Inferior parietal cortex (tissue), 1 donor: ENCODE measurements at regions not wholly inside any gene's neighbourhood (a gene's known extent, or its start where the extent isn't known, plus 50 kb on each side); places are given as distances from the start of the nearest gene placed in this dataset.

Experiments used
- DNase-seq: peaks from one replicate; pipeline ENCODE4 v3.0.0-alpha.2; 2016; ENCODE audit errors: extremely low spot score

DNA sequence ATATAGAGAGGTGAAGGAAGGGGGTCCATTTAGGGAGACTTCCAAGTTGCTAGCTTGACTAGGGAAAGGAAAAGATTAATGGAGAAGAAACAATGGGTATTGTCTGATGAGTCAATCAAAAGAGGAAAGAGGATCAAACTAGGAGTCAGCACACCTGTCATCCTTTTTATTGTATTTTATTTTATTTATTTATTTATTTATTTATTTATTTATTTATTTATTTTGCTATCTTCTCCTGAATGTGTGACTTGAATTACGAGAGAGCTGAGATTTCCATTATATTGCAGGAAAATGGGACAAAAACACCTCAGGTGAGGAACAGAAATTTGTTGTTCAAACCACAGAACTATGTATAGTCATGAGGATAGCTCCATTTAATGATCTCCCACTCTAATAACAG is 58.9 kb downstream of the NUDT11 start:
- DNase-seq, result no peak

DNA sequence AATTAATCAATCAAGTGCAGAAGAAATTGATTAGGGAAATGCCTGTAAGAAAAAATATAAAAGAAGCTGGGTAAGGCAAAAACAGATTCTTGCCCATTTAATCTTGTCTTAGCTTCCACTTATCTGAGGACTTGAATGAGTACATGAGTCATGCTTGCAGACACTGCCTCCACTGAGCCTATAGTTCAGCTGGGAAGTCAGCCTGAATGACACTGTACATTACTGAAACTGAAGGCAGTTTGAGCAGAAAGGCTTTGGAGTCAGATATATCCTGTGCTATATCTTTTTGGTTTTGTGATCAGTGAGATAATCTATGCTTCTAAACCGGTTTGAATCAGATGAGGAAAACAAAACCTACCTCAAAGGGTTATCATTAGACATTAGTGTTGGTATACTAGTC is 61.3 kb downstream of the NUDT11 start:
- DNase-seq, result no peak

DNA sequence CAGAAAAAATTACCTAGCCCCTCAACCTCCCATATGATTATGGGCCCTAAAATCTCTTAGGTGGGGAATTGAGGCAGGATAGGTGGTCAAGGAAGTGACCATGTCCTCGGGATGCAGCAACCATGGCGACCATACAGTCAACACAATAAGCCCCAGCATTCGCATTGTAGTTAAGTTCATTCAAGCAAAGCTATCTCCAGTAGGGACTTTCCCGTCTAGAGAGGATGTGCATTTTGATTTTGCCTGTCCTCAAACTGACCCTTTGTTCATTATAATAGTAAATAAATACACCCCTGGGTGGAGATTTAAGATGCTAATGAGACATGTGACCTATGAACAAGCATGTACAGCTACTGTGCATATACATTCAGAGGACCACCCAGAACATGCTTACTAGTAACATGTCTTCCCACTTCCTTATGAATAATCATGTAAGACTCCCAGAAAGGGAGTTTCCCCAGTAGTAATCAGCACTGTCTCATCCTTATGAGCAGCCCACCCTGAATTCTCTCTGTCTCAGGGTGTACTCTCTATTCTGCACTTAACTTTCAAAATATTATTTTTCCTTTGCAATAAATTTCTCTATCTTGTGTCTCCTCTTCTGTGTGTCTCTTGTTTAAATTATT is 74.3 kb downstream of the NUDT11 start:
- DNase-seq, result no peak

DNA sequence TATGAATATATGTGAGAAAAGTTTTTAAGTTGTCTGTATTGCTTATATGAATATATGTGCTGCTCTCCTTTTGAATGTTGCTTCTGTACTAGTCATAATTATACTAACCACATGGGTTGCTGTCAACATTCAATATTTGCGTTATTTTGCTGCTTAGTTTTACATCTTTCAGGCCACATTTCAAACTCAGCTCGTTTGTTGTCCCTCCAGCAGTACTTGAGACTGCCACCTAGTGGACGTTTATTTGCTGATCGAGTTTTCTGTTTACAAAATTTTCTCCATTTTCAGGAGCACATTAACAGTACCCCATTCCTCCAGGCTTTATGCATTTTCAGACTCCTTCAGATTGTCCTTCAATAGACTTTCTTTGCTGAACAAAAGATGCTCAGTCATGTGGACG is 75.8 kb downstream of the NUDT11 start:
- peak; percentile 53 for DNase-seq

DNA sequence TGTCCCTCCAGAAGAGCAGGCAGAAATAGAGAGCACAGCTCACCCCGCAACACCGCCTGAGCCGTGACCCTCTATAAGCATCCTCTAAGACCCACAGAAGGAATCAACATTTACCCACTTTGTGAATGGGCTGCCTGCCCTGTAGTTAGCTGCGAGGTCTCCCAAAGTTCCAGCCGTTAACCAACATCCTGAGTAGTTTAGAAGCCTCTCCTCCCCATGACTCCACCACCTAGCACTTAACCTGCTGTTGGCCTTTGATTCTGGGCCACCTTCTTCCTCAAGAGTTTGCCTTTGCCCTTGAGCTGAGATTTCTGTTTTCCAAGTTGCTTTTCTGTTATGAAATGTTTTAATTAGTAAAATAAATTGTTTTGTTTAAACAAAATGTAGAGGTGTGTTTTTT is 75.8 kb downstream of the NUDT10 start:
- no peak for DNase-seq

DNA sequence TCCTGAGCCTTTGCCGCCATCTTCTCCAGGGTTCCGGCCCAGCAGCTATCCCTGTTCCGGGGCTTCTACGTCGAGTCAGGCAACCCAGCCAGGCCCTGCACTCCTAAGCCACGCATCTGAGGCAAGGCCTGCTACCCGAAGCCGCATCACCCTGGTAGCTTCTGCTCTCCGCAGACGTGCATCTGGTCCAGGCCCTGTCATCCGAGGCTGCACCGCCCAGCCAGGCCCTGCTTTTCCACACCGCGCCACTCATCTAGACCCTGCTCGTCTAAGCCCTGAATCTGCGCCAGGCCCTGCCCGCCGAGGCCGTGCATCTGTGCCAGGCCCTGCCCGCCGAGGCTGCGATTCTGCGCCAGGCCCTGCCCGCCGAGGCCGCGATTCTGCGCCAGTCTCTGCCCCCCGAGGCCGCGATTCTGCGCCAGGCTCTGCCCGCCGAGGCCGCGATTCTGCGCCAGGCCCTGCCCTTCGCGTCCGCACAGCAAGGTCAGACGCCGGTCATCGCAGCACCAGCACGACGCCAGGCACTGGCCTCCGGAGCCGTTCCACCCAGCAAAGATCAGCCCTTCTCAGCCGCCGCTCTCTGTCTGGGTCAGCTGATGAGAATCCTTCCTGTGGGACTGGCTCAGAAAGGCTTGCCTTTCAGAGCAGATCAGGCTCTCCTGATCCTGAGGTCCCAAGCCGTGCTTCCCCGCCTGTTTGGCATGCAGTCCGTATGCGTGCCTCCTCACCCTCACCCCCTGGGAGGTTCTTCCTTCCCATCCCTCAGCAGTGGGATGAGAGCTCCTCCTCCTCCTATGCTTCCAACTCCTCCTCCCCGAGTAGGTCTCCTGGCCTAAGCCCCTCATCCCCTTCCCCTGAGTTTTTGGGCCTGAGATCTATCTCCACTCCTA is 75.1 kb downstream of the NUDT10 start:
- DNase-seq, result no peak

DNA sequence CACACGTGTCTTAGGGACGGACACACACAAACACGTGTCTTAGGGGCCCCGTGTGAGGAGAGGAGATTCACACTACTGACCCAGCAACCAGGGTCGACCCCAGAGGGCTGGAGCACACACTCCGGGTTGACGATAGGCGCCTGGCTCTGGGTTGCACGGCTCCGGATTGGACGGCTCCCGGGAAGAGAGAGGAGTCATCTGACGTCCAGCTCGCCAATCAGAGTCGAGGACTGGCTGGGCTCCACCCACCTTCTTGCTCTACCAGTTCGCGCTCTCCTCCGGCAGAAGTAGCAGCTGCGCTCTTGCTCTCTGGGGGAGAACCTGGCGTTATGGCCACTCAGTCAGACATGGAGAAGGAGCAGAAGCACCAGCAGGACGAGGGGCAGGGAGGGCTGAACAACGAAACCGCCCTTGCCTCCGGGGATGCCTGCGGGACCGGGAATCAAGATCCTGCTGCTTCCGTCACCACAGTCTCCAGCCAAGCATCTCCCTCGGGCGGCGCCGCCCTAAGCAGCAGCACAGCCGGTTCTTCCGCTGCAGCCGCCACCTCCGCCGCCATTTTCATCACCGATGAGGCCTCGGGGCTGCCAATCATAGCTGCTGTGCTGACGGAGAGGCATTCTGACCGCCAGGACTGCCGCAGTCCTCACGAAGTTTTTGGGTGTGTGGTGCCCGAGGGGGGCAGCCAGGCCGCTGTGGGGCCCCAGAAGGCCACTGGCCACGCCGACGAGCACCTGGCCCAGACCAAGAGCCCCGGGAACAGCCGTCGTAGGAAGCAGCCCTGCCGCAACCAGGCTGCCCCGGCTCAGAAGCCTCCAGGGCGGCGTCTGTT is 74.3 kb downstream of the NUDT10 start:
- DNase-seq, result no peak

DNA sequence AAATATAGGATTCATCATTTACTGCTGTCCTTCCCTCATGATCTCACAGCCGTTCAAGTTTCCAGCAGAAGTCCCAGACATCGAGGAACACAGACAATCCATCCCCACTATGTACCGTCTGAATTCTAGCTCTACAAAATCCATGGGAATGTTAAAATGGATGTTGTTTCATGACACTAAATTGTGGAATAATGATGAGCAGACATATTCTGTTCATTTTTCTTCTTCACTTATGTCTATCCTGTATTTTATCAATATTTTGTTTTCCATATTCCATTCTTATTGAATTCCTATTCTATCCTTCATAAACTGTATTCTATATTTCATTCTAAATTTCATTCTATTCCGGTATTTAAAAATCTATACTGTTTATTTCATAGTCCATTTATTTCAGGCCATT is 71.8 kb downstream of the NUDT10 start:
- DNase-seq, result no peak

DNA sequence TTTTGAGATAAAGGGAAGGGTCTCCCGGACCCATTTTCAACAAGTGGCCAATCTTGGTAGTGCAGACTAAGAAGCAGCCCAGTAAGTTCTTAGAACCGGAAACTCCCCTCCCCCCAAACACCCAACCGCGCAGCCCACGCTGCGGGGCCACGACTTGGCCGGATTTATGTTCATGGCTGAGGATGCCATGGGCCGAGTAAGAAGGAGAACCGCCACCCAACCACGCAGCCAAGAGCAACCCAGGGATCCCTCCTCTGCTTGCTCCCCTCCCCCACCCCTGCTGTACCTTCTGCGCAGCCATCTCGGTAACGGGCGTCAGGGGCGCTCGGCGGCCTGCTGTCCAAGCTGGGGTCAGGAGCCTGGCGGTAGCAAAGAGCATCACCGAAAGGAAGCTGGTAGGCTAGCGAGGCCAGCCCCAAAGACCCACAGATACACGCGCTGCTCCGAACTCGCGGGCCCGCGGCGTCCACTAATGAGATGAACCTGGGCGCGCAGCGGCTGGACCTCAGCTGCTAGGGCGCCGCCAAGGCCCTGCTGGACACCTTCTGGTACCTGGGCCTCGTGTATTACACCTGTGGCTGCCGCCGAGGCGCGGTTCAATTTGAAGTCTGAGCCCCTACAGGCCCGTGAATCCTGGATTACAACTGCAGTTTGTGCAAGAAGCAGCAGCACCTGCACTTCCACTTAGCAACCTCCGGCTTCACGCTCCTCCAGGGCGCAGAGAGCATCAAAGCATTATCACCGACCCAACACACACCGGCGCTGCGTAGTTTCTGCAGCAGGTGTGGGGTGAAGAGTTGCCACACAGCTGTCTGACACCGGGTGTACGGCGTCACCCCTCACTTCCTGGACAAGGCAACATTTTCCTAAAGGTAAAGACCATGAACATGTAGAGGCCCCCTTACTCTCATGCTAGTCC is 63.4 kb downstream of the NUDT10 start:
- no peak for DNase-seq

DNA sequence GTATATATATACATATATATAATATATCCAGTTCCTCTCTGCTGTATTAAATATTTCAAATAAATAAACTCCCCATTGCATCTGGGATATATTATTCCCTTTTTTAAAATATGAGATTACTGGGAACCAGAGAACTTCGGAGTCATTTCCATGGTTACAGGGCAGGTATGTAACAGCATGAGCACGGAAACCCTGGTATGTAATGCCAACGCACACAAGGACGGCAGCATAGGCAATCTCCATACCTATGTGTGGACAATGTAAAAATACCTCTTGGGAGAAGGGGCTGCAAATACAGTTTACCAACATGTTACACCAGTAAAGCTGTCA is 62.8 kb downstream of the NUDT10 start:
- peak; percentile 12 for DNase-seq
